Activated CD4-positive, alpha-beta T cell treated with anti-CD3 and anti-CD28 coated beads, Interleukin-2, amount 10 ng/mL, durations not matched to agents 7 days and 5 days (primary cell): ENCODE measurements at regions not wholly inside any gene's neighbourhood (a gene's known extent, or its start where the extent isn't known, plus 50 kb on each side); places are given as distances from the start of the nearest gene placed in this dataset.

Experiments
- CTCF ChIA-PET: fragments of 350-600 bp; sonication (Branson Sonifier 250); formaldehyde crosslinking; loops from one replicate; lab custom pipeline; 2021; ENCODE audit warnings: antibody characterized with exemption; lab: Charles Lee
- POLR2A ChIA-PET: fragments of 350-600 bp; sonication (Branson Sonifier 250); formaldehyde crosslinking; loops from one replicate; lab custom pipeline; 2021; ENCODE audit warnings: antibody characterized with exemption; lab: Charles Lee
- DNase-seq: peaks from one replicate; pipeline ENCODE4 v3.0.0-alpha.2; 2020
- H3K27ac Mint-ChIP-seq: one replicate; pipeline ENCODE4 v1.8.0; 2021; ENCODE audit warnings: mild to moderate bottlenecking, moderate library complexity, mixed read lengths
- H3K27me3 Mint-ChIP-seq: one replicate; pipeline ENCODE4 v1.8.0; 2021; ENCODE audit warnings: mixed read lengths
- H3K36me3 Mint-ChIP-seq: one replicate; pipeline ENCODE4 v1.8.0; 2021; ENCODE audit warnings: low read depth, mixed read lengths
- H3K4me1 Mint-ChIP-seq: one replicate; pipeline ENCODE4 v1.8.0; 2021; ENCODE audit warnings: mixed read lengths
- H3K4me3 Mint-ChIP-seq: one replicate; pipeline ENCODE4 v1.8.0; 2021; ENCODE audit warnings: mild to moderate bottlenecking, moderate library complexity, mixed read lengths
- H3K9me3 Mint-ChIP-seq: one replicate; pipeline ENCODE4 v1.8.0; 2021; ENCODE audit warnings: mixed read lengths

GRCh38 chr4:14671146-14671545 lies 331.1 kb upstream of the CPEB2 start:
- ChIA-PET POLR2A (no interaction called here), CTCF (no interaction called here)
- Mint-ChIP-seq H3K36me3 (no peaks in the 10 kb centered on the region), H3K9me3 (peaks cover 4% of the 10 kb centered on the region), H3K4me1 (no peaks in the 10 kb centered on the region), H3K4me3 (no peak overlapping the region), H3K27me3 (no peaks in the 10 kb centered on the region), H3K27ac (no peak overlapping the region)
- no peak for DNase-seq

- Mint-ChIP-seq H3K9me3 (no peaks in the 10 kb centered on the region), H3K4me1 (no peaks in the 10 kb centered on the region), H3K4me3 (no peak overlapping the region), H3K27ac (no peak overlapping the region), H3K36me3 (no peaks in the 10 kb centered on the region), H3K27me3 (no peaks in the 10 kb centered on the region)
- ChIA-PET CTCF (no interaction called here), POLR2A (no interaction called here)
- DNase-seq: no peak
These were observed 326.8 kb upstream of the CPEB2 start for GRCh38 chr4:14675279-14675985.

- H3K27me3 Mint-ChIP-seq: no peaks in the 10 kb centered on the region
- H3K9me3 Mint-ChIP-seq: no peaks in the 10 kb centered on the region
- no peak for DNase-seq
- H3K36me3 Mint-ChIP-seq: no peaks in the 10 kb centered on the region
- ChIA-PET CTCF (no interaction called here), POLR2A (no interaction called here)
- no peak overlapping the region for H3K4me3 Mint-ChIP-seq
- no peaks in the 10 kb centered on the region for H3K4me1 Mint-ChIP-seq
- no peak overlapping the region for H3K27ac Mint-ChIP-seq
These were observed 322.4 kb upstream of the CPEB2 start for GRCh38 chr4:14679906-14680305.

GRCh38 chr4:14681330-14681729 lies 321.0 kb upstream of the CPEB2 start:
- ChIA-PET CTCF (no interaction called here), POLR2A (no interaction called here)
- Mint-ChIP-seq H3K4me1 (no peaks in the 10 kb centered on the region), H3K9me3 (no peaks in the 10 kb centered on the region), H3K36me3 (no peaks in the 10 kb centered on the region), H3K27me3 (no peaks in the 10 kb centered on the region), H3K27ac (no peak overlapping the region), H3K4me3 (no peak overlapping the region)
- no peak for DNase-seq

- no peak for DNase-seq
- POLR2A ChIA-PET: no interaction called here
- Mint-ChIP-seq H3K4me3 (no peak overlapping the region), H3K27ac (no peak overlapping the region), H3K4me1 (no peaks in the 10 kb centered on the region), H3K36me3 (no peaks in the 10 kb centered on the region), H3K9me3 (peaks cover 3% of the 10 kb centered on the region), H3K27me3 (no peaks in the 10 kb centered on the region)
- CTCF ChIA-PET: no interaction called here
These were observed 308.6 kb upstream of the CPEB2 start for GRCh38 chr4:14693728-14694127.

GRCh38 chr4:14695095-14695845 lies 307.0 kb upstream of the CPEB2 start:
- ChIA-PET POLR2A (interaction anchor here (0.6 kb wide), 1 partner anchor 516 kb away, joined by 3 read pairs; no protein-coding TSS in a partner anchor), CTCF (interaction anchor here (1.0 kb wide), 1 partner anchor 9 kb away, joined by 4 read pairs; no protein-coding TSS in a partner anchor)
- Mint-ChIP-seq H3K4me3 (no peak overlapping the region), H3K9me3 (peaks cover 3% of the 10 kb centered on the region), H3K27ac (no peak overlapping the region), H3K36me3 (no peaks in the 10 kb centered on the region), H3K4me1 (no peaks in the 10 kb centered on the region), H3K27me3 (no peaks in the 10 kb centered on the region)
- no peak for DNase-seq

GRCh38 chr4:14700083-14700482 lies 302.2 kb upstream of the CPEB2 start:
- CTCF ChIA-PET: no interaction called here
- Mint-ChIP-seq H3K4me3 (no peak overlapping the region), H3K4me1 (no peaks in the 10 kb centered on the region), H3K36me3 (no peaks in the 10 kb centered on the region), H3K9me3 (no peaks in the 10 kb centered on the region), H3K27ac (no peak overlapping the region), H3K27me3 (no peaks in the 10 kb centered on the region)
- no peak for DNase-seq
- POLR2A ChIA-PET: no interaction called here

GRCh38 chr4:14700544-14700943 lies 301.7 kb upstream of the CPEB2 start:
- Mint-ChIP-seq H3K27ac (no peak overlapping the region), H3K4me1 (no peaks in the 10 kb centered on the region), H3K4me3 (no peak overlapping the region), H3K9me3 (no peaks in the 10 kb centered on the region), H3K36me3 (no peaks in the 10 kb centered on the region), H3K27me3 (no peaks in the 10 kb centered on the region)
- DNase-seq: no peak
- ChIA-PET POLR2A (interaction anchor here (0.7 kb wide), 1 partner anchor 225 kb away, joined by 3 read pairs; no protein-coding TSS in a partner anchor), CTCF (no interaction called here)

GRCh38 chr4:14701389-14701788 lies 300.9 kb upstream of the CPEB2 start:
- no peaks in the 10 kb centered on the region for H3K4me1 Mint-ChIP-seq
- no peak overlapping the region for H3K27ac Mint-ChIP-seq
- H3K4me3 Mint-ChIP-seq: no peak overlapping the region
- DNase-seq: no peak
- ChIA-PET POLR2A (no interaction called here), CTCF (no interaction called here)
- H3K9me3 Mint-ChIP-seq: no peaks in the 10 kb centered on the region
- H3K36me3 Mint-ChIP-seq: no peaks in the 10 kb centered on the region
- no peaks in the 10 kb centered on the region for H3K27me3 Mint-ChIP-seq

GRCh38 chr4:14701896-14702295 lies 300.4 kb upstream of the CPEB2 start:
- Mint-ChIP-seq H3K4me1 (no peaks in the 10 kb centered on the region), H3K27ac (no peak overlapping the region), H3K36me3 (no peaks in the 10 kb centered on the region), H3K9me3 (no peaks in the 10 kb centered on the region), H3K4me3 (no peak overlapping the region), H3K27me3 (no peaks in the 10 kb centered on the region)
- POLR2A ChIA-PET: no interaction called here
- CTCF ChIA-PET: no interaction called here
- DNase-seq: no peak

GRCh38 chr4:14708574-14708973 lies 293.7 kb upstream of the CPEB2 start:
- H3K9me3 Mint-ChIP-seq: no peaks in the 10 kb centered on the region
- H3K36me3 Mint-ChIP-seq: no peaks in the 10 kb centered on the region
- CTCF ChIA-PET: no interaction called here
- POLR2A ChIA-PET: no interaction called here
- H3K4me1 Mint-ChIP-seq: no peaks in the 10 kb centered on the region
- H3K27me3 Mint-ChIP-seq: peaks cover 10% of the 10 kb centered on the region
- no peak overlapping the region for H3K27ac Mint-ChIP-seq
- no peak for DNase-seq
- H3K4me3 Mint-ChIP-seq: no peak overlapping the region

- Mint-ChIP-seq H3K9me3 (no peaks in the 10 kb centered on the region), H3K36me3 (no peaks in the 10 kb centered on the region), H3K27ac (no peak overlapping the region), H3K27me3 (peaks cover 12% of the 10 kb centered on the region), H3K4me3 (no peak overlapping the region), H3K4me1 (no peaks in the 10 kb centered on the region)
- ChIA-PET CTCF (no interaction called here), POLR2A (no interaction called here)
- DNase-seq: no peak
These were observed 291.0 kb upstream of the CPEB2 start for GRCh38 chr4:14711259-14711658.

GRCh38 chr4:14716691-14717090 lies 285.6 kb upstream of the CPEB2 start:
- H3K27me3 Mint-ChIP-seq: peaks cover 7% of the 10 kb centered on the region
- ChIA-PET CTCF (no interaction called here), POLR2A (no interaction called here)
- no peak for DNase-seq
- H3K36me3 Mint-ChIP-seq: no peaks in the 10 kb centered on the region
- H3K4me1 Mint-ChIP-seq: peaks cover 4% of the 10 kb centered on the region
- peaks cover 5% of the 10 kb centered on the region for H3K9me3 Mint-ChIP-seq
- no peak overlapping the region for H3K27ac Mint-ChIP-seq
- no peak overlapping the region for H3K4me3 Mint-ChIP-seq
